Endothelial cell (in vitro differentiated cells): ENCODE measurements at regions not wholly inside any gene's neighbourhood (a gene's known extent, or its start where the extent isn't known, plus 50 kb on each side); places are given as distances from the start of the nearest gene placed in this dataset.

Experiments used
- DNase-seq: peaks from one replicate; pipeline ENCODE4 v3.0.0; 2021; ENCODE audit warnings: low spot score
- H3K27ac Mint-ChIP-seq: one replicate; pipeline ENCODE4 v1.8.0; 2021; ENCODE audit warnings: mixed read lengths, inconsistent platforms; ENCODE audit not compliant: unreplicated experiment
- H3K27me3 Mint-ChIP-seq: one replicate; pipeline ENCODE4 v1.8.0; 2021; ENCODE audit warnings: mild to moderate bottlenecking, moderate library complexity, mixed read lengths, inconsistent platforms; ENCODE audit not compliant: unreplicated experiment
- H3K36me3 Mint-ChIP-seq: one replicate; pipeline ENCODE4 v1.8.0; 2021; ENCODE audit warnings: mild to moderate bottlenecking, low read depth, mixed read lengths, inconsistent platforms; ENCODE audit not compliant: unreplicated experiment
- H3K4me1 Mint-ChIP-seq: one replicate; pipeline ENCODE4 v1.8.0; 2021; ENCODE audit warnings: mild to moderate bottlenecking, mixed read lengths, inconsistent platforms; ENCODE audit not compliant: unreplicated experiment
- H3K4me3 Mint-ChIP-seq: one replicate; pipeline ENCODE4 v1.8.0; 2021; ENCODE audit warnings: mild to moderate bottlenecking, mixed read lengths, inconsistent platforms; ENCODE audit not compliant: unreplicated experiment
- H3K9me3 Mint-ChIP-seq: one replicate; pipeline ENCODE4 v1.8.0; 2021; ENCODE audit warnings: mixed read lengths, inconsistent platforms; ENCODE audit not compliant: unreplicated experiment
- CTCF ChIP-seq: fragments of 200-600 bp; sonication (generic); IDR thresholded peaks from one replicate; pipeline ENCODE4 v1.5.0; 2021; ENCODE audit warnings: antibody characterized with exemption; ENCODE audit not compliant: unreplicated experiment

GRCh38 chr13:74487091-74487722 is 353.0 kb upstream of the KLF12 start:
- TF ChIP-seq CTCF: no peak
- DNase-seq: no peak
- Mint-ChIP-seq H3K27me3 (no peaks in the 10 kb centered on the region), H3K27ac (no peak overlapping the region), H3K4me1 (no peaks in the 10 kb centered on the region), H3K9me3 (no peaks in the 10 kb centered on the region), H3K4me3 (no peak overlapping the region), H3K36me3 (no peaks in the 10 kb centered on the region)

- no peak for TF ChIP-seq CTCF
- no peaks in the 10 kb centered on the region for H3K9me3 Mint-ChIP-seq
- H3K27ac Mint-ChIP-seq: no peak overlapping the region
- no peaks in the 10 kb centered on the region for H3K36me3 Mint-ChIP-seq
- H3K4me1 Mint-ChIP-seq: no peaks in the 10 kb centered on the region
- H3K4me3 Mint-ChIP-seq: no peak overlapping the region
- H3K27me3 Mint-ChIP-seq: no peaks in the 10 kb centered on the region
- DNase-seq: no peak
Measured at GRCh38 chr13:74485757-74486156, 351.6 kb upstream of the KLF12 start.

GRCh38 chr13:74479124-74479523 is 344.9 kb upstream of the KLF12 start:
- Mint-ChIP-seq H3K4me3 (no peak overlapping the region), H3K27me3 (peaks cover 2% of the 10 kb centered on the region), H3K4me1 (no peaks in the 10 kb centered on the region), H3K36me3 (no peaks in the 10 kb centered on the region), H3K27ac (no peak overlapping the region), H3K9me3 (no peaks in the 10 kb centered on the region)
- no peak for TF ChIP-seq CTCF
- no peak for DNase-seq

- Mint-ChIP-seq H3K27me3 (peaks cover 2% of the 10 kb centered on the region), H3K36me3 (no peaks in the 10 kb centered on the region), H3K4me1 (no peaks in the 10 kb centered on the region)
Measured at GRCh38 chr13:74476788-74477187, 342.6 kb upstream of the KLF12 start.

More at GRCh38 chr13:74476788-74477187, 342.6 kb upstream of the KLF12 start:
- no peak overlapping the region for H3K4me3 Mint-ChIP-seq
- no peaks in the 10 kb centered on the region for H3K9me3 Mint-ChIP-seq
- no peak overlapping the region for H3K27ac Mint-ChIP-seq
- no peak for TF ChIP-seq CTCF
- no peak for DNase-seq
